ENCODE measurements at regions not wholly inside any gene's neighbourhood (a gene's known extent, or its start where the extent isn't known, plus 50 kb on each side); places are given as distances from the start of the nearest gene placed in this dataset.

- no peak for DNase-seq (ENCODE audit: low read depth in 2 of 2)
Observed at GRCh38 chr10:130623680-130624267, 487.6 kb downstream of the GLRX3 start.

- no peak for DNase-seq (ENCODE audit: low read depth in 2 of 2)
Observed at GRCh38 chr10:130627346-130628045, 491.3 kb downstream of the GLRX3 start.

GRCh38 chr10:130630135-130630534, 493.9 kb downstream of the GLRX3 start:
- no peak for DNase-seq (ENCODE audit: low read depth in 2 of 2)

- no peak for DNase-seq (ENCODE audit: low read depth in 2 of 2)
Observed at GRCh38 chr10:130631142-130632096, 495.2 kb downstream of the GLRX3 start.

GRCh38 chr10:130634816-130635215, 498.6 kb downstream of the GLRX3 start:
- no peak for DNase-seq (ENCODE audit: low read depth in 2 of 2)

- no peak for DNase-seq (ENCODE audit: low read depth in 2 of 2)
Observed at GRCh38 chr10:130635528-130635927, 499.3 kb downstream of the GLRX3 start.

GRCh38 chr10:130636313-130636930, 500.2 kb downstream of the GLRX3 start:
- no peak for DNase-seq (ENCODE audit: low read depth in 2 of 2)

GRCh38 chr10:130637089-130637676, 501.0 kb downstream of the GLRX3 start:
- DNase-seq (ENCODE audit: low read depth in 2 of 2): no peak

- DNase-seq (ENCODE audit: low read depth in 2 of 2): no peak
Observed at GRCh38 chr10:130638991-130639390, 502.8 kb downstream of the GLRX3 start.

GRCh38 chr10:130642926-130643325, 506.7 kb downstream of the GLRX3 start:
- no peak for DNase-seq (ENCODE audit: low read depth in 2 of 2)

- no peak for DNase-seq (ENCODE audit: low read depth in 2 of 2)
Observed at GRCh38 chr10:130647341-130647740, 511.1 kb downstream of the GLRX3 start.

- no peak for DNase-seq (ENCODE audit: low read depth in 2 of 2)
Observed at GRCh38 chr10:130648807-130649206, 512.6 kb downstream of the GLRX3 start.

- DNase-seq (ENCODE audit: low read depth in 2 of 2): no peak
Observed at GRCh38 chr10:130652544-130652943, 516.4 kb downstream of the GLRX3 start.

- no peak for DNase-seq (ENCODE audit: low read depth in 2 of 2)
Observed at GRCh38 chr10:130652964-130653578, 516.9 kb downstream of the GLRX3 start.

- DNase-seq (ENCODE audit: low read depth in 2 of 2): no peak
Observed at GRCh38 chr10:130654726-130655125, 518.5 kb downstream of the GLRX3 start.

- no peak for DNase-seq (ENCODE audit: low read depth in 2 of 2)
Observed at GRCh38 chr10:130655313-130656186, 519.4 kb downstream of the GLRX3 start.

GRCh38 chr10:130656187-130656575, 520.0 kb downstream of the GLRX3 start:
- no peak for DNase-seq (ENCODE audit: low read depth in 2 of 2)

- no peak for DNase-seq (ENCODE audit: low read depth in 2 of 2)
Observed at GRCh38 chr10:130656582-130657133, 520.5 kb downstream of the GLRX3 start.

- no peak for DNase-seq (ENCODE audit: low read depth in 2 of 2)
Observed at GRCh38 chr10:130658687-130659290, 522.6 kb downstream of the GLRX3 start.

GRCh38 chr10:130659528-130659927, 523.3 kb downstream of the GLRX3 start:
- no peak for DNase-seq (ENCODE audit: low read depth in 2 of 2)

Measured in fibroblast of skin of left quadriceps (primary cell).